ENCODE measurements at regions not wholly inside any gene's neighbourhood (a gene's known extent, or its start where the extent isn't known, plus 50 kb on each side); places are given as distances from the start of the nearest gene placed in this dataset.

- no peak for TF ChIP-seq CEBPB (IDR thresholded peaks at IDR 0.05)
- no peak for TF ChIP-seq ZBTB7A (IDR thresholded peaks at IDR 0.05; ENCODE audit: low read depth)
- no peak for TF ChIP-seq TEAD4 (IDR thresholded peaks at IDR 0.05)
- no peak for TF ChIP-seq REST (IDR thresholded peaks at IDR 0.05; ENCODE audit: low read depth)
- no peak for TF ChIP-seq RAD21 (IDR thresholded peaks at IDR 0.05; ENCODE audit: low read depth)
- TF ChIP-seq MAX (IDR thresholded peaks at IDR 0.05), result no peak
- TF ChIP-seq EP300 (IDR thresholded peaks at IDR 0.05; ENCODE audit: borderline replicate concordance), result no peak
- no peak for TF ChIP-seq CREB1 (IDR thresholded peaks at IDR 0.05; ENCODE audit: low read depth)
- TF ChIP-seq FOXM1 (IDR thresholded peaks at IDR 0.05; ENCODE audit: borderline replicate concordance, low read depth), result no peak
- TF ChIP-seq EGR1 (IDR thresholded peaks at IDR 0.05), result no peak
- no peak for TF ChIP-seq NFIC (IDR thresholded peaks at IDR 0.05)
- TF ChIP-seq TAF1 (IDR thresholded peaks at IDR 0.05; ENCODE audit: low read depth), result no peak
- no peak for TF ChIP-seq USF1 (IDR thresholded peaks at IDR 0.05)
- TF ChIP-seq TCF12 (IDR thresholded peaks at IDR 0.05; ENCODE audit: low read depth), result no peak
Observed at GRCh38 chr4:135338181-135338580, 1136.6 kb upstream of the PABPC4L start.
